ENCODE measurements at regions not wholly inside any gene's neighbourhood (a gene's known extent, or its start where the extent isn't known, plus 50 kb on each side); places are given as distances from the start of the nearest gene placed in this dataset.
"Not testable (repeated sequence)": the region's sequence is repeated elsewhere in the genome, so short reads cannot be mapped to it uniquely, and the experiment has no call there.

GRCh38 chr4:3874525-3875110 lies 108.4 kb downstream of the ADRA2C start:
- intact Hi-C loops (cut with micrococcal nuclease; ENCODE audit: unreplicated experiment): no loop called here
- Histone ChIP-seq H3K4me1 (ENCODE audit: insufficient read depth, low read length, poor library complexity, severe bottlenecking) (peaks cover 20% of the 10 kb centered on the region), H3K27me3 (replicated peaks; ENCODE audit: insufficient read depth, low read depth, low read length, poor library complexity) (peaks cover 19% of the 10 kb centered on the region), H3K9me3 (ENCODE audit: low read depth, low read length, poor library complexity, severe bottlenecking) (peaks cover 15% of the 10 kb centered on the region), H3K4me3 (ENCODE audit: low read depth, low read length, poor library complexity, severe bottlenecking) (no peak overlapping the region), H3K36me3 (ENCODE audit: insufficient read depth, low read length, poor library complexity, severe bottlenecking) (no peaks in the 10 kb centered on the region), H3K27ac (ENCODE audit: low read depth, low read length, poor library complexity, severe bottlenecking) (no peak overlapping the region)
- ChIA-PET CTCF (no interaction called here), POLR2A (ENCODE audit: low non-redundant PET) (no interaction called here)
- DNase-seq (ENCODE audit: low spot score): no peak
- TF ChIP-seq EZH2 (IDR thresholded peaks at IDR 0.05; ENCODE audit: borderline replicate concordance, low read depth, low read length, poor library complexity, severe bottlenecking): no peak
- no TSS peak for BruUV-seq (replicated peaks)

GRCh38 chr4:3875466-3875865 lies 109.3 kb downstream of the ADRA2C start:
- Histone ChIP-seq H3K36me3 (ENCODE audit: insufficient read depth, low read length, poor library complexity, severe bottlenecking) (no peaks in the 10 kb centered on the region), H3K27me3 (replicated peaks; ENCODE audit: insufficient read depth, low read depth, low read length, poor library complexity) (peaks cover 19% of the 10 kb centered on the region), H3K4me3 (ENCODE audit: low read depth, low read length, poor library complexity, severe bottlenecking) (no peak overlapping the region), H3K4me1 (ENCODE audit: insufficient read depth, low read length, poor library complexity, severe bottlenecking) (peaks cover 28% of the 10 kb centered on the region), H3K9me3 (ENCODE audit: low read depth, low read length, poor library complexity, severe bottlenecking) (peaks cover 15% of the 10 kb centered on the region), H3K27ac (ENCODE audit: low read depth, low read length, poor library complexity, severe bottlenecking) (no peak overlapping the region)
- no TSS peak for BruUV-seq (replicated peaks)
- intact Hi-C loops (cut with micrococcal nuclease; ENCODE audit: unreplicated experiment): no loop called here
- CTCF ChIA-PET: no interaction called here
- POLR2A ChIA-PET (ENCODE audit: low non-redundant PET): no interaction called here
- TF ChIP-seq EZH2 (IDR thresholded peaks at IDR 0.05; ENCODE audit: borderline replicate concordance, low read depth, low read length, poor library complexity, severe bottlenecking): no peak
- DNase-seq (ENCODE audit: low spot score): no peak

GRCh38 chr4:3876057-3876845 lies 110.1 kb downstream of the ADRA2C start:
- DNase-seq (ENCODE audit: low spot score); CTCF ChIA-PET; H3K36me3 ChIP-seq (ENCODE audit: insufficient read depth, low read length, poor library complexity, severe bottlenecking); BruUV-seq (replicated peaks); intact Hi-C loops (cut with micrococcal nuclease; ENCODE audit: unreplicated experiment); H3K27ac ChIP-seq (ENCODE audit: low read depth, low read length, poor library complexity, severe bottlenecking); POLR2A ChIA-PET (ENCODE audit: low non-redundant PET); H3K4me3 ChIP-seq (ENCODE audit: low read depth, low read length, poor library complexity, severe bottlenecking): not testable (repeated sequence)
- peaks cover 15% of the 10 kb centered on the region for H3K9me3 ChIP-seq (ENCODE audit: low read depth, low read length, poor library complexity, severe bottlenecking)
- peaks cover 24% of the 10 kb centered on the region for H3K4me1 ChIP-seq (ENCODE audit: insufficient read depth, low read length, poor library complexity, severe bottlenecking)
- H3K27me3 ChIP-seq (replicated peaks; ENCODE audit: insufficient read depth, low read depth, low read length, poor library complexity): peaks cover 19% of the 10 kb centered on the region

- no peak overlapping the region for H3K27ac ChIP-seq (ENCODE audit: low read depth, low read length, poor library complexity, severe bottlenecking)
- no TSS peak for BruUV-seq (replicated peaks)
- H3K27me3 ChIP-seq (replicated peaks; ENCODE audit: insufficient read depth, low read depth, low read length, poor library complexity): peaks cover 15% of the 10 kb centered on the region
- POLR2A ChIA-PET (ENCODE audit: low non-redundant PET): no interaction called here
- H3K9me3 ChIP-seq (ENCODE audit: low read depth, low read length, poor library complexity, severe bottlenecking): peaks cover 15% of the 10 kb centered on the region
- TF ChIP-seq CTCF (conservative IDR thresholded peaks at IDR 0.05; ENCODE audit: low read depth, low read length) (no peak), EZH2 (IDR thresholded peaks at IDR 0.05; ENCODE audit: borderline replicate concordance, low read depth, low read length, poor library complexity, severe bottlenecking) (no peak)
- CTCF ChIA-PET: no interaction called here
- H3K4me1 ChIP-seq (ENCODE audit: insufficient read depth, low read length, poor library complexity, severe bottlenecking): peaks cover 21% of the 10 kb centered on the region
- no peaks in the 10 kb centered on the region for H3K36me3 ChIP-seq (ENCODE audit: insufficient read depth, low read length, poor library complexity, severe bottlenecking)
- intact Hi-C loops (cut with micrococcal nuclease; ENCODE audit: unreplicated experiment): no loop called here
- H3K4me3 ChIP-seq (ENCODE audit: low read depth, low read length, poor library complexity, severe bottlenecking): no peak overlapping the region
- no peak for DNase-seq (ENCODE audit: low spot score)
These were observed 111.1 kb downstream of the ADRA2C start for GRCh38 chr4:3877236-3877635.

Measured in A673 (cell line).